ENCODE measurements at regions not wholly inside any gene's neighbourhood (a gene's known extent, or its start where the extent isn't known, plus 50 kb on each side); places are given as distances from the start of the nearest gene placed in this dataset.

DNA sequence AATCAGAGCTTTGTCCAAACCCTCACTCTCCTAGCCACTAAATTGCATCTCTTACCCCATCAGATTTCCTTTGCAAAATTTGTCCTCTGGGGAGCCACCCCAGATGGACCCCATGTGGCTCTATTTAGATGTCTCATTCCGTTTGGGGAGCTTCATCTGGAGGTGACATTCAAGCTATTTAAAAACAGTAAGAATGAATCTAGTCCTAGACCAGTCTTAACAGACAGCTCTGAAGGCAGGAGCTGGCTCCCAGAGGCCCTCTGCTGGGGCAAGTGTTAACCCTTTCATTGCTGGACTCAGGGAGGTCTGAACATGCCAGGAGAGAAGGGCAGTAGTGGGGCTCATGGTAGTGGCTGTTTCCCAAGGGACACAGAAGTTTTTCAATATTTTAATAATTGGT lies 59.2 kb downstream of the RPL37A start:
- Histone ChIP-seq H3K9ac (ENCODE audit: low read length) (no peak overlapping the region), H3K9me3 (ENCODE audit: low read length) (no peaks in the 10 kb centered on the region), H3K79me2 (ENCODE audit: low read length) (no peaks in the 10 kb centered on the region), H3K9me2 (replicated peaks; ENCODE audit: low read length) (no peaks in the 10 kb centered on the region), H3K36me3 (ENCODE audit: low read depth, low read length) (no peaks in the 10 kb centered on the region), H2AFZ (ENCODE audit: low read length) (no peak overlapping the region), H3K4me2 (ENCODE audit: low read length) (no peak overlapping the region), H3K27me3 (ENCODE audit: low read length) (no peaks in the 10 kb centered on the region), H3K4me3 (ENCODE audit: low read length) (no peak overlapping the region), H3F3A (ENCODE audit: low read length, unreplicated experiment) (no peaks in the 10 kb centered on the region), H3K27ac (ENCODE audit: low read length) (no peak overlapping the region), H4K20me1 (ENCODE audit: low read length) (no peaks in the 10 kb centered on the region), H3K4me1 (ENCODE audit: insufficient read depth, low read length) (peaks cover 16% of the 10 kb centered on the region; the same call in 1 of the 2 replicates)
- CTCF ChIA-PET, result no interaction called here
- POLR2A ChIA-PET (ENCODE audit: unreplicated experiment), result no interaction called here
- no peak for ATAC-seq
- BruUV-seq (replicated peaks), result no TSS peak
- intact Hi-C loops (cut with micrococcal nuclease), result no loop called here
- TF ChIP-seq EZH2 (IDR thresholded peaks at IDR 0.05; ENCODE audit: low read length, unreplicated experiment), result no peak
- TF ChIP-seq, protein P1, sequence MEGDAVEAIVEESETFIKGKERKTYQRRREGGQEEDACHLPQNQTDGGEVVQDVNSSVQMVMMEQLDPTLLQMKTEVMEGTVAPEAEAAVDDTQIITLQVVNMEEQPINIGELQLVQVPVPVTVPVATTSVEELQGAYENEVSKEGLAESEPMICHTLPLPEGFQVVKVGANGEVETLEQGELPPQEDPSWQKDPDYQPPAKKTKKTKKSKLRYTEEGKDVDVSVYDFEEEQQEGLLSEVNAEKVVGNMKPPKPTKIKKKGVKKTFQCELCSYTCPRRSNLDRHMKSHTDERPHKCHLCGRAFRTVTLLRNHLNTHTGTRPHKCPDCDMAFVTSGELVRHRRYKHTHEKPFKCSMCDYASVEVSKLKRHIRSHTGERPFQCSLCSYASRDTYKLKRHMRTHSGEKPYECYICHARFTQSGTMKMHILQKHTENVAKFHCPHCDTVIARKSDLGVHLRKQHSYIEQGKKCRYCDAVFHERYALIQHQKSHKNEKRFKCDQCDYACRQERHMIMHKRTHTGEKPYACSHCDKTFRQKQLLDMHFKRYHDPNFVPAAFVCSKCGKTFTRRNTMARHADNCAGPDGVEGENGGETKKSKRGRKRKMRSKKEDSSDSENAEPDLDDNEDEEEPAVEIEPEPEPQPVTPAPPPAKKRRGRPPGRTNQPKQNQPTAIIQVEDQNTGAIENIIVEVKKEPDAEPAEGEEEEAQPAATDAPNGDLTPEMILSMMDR (conservative IDR thresholded peaks at IDR 0.05; ENCODE audit: low read depth, low read length), result no peak
- no peak for TF ChIP-seq EZH2phosphoT487 (IDR thresholded peaks at IDR 0.05; ENCODE audit: borderline replicate concordance, low read length)
- DNase-seq, result no peak

DNA sequence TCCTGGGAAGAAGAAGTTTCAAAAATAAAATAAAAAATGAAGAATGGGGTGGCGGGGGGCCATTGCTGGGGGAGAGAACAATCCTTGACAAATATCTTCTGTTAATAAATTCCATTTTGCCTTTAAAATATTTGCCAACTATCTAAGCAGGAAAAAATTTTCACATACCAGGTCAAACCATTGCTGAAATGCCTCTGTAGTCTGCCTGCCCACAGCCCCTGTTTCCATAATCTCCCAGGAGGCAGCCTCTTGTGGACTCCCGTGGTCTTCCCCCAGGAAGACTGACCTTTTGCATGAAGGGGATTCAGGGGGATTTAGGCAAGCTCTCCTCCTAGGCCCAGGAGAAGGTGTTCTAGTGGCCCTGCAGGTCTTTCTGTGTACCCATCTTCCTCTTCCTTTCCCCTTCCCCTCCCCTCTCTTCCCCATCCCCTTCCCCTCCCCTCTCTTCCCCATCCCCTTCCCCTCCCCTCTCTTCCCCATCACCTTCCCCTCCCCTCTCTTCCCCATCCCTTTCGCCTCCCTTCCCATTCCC lies 61.0 kb downstream of the RPL37A start:
- CTCF ChIA-PET, result no interaction called here

DNA sequence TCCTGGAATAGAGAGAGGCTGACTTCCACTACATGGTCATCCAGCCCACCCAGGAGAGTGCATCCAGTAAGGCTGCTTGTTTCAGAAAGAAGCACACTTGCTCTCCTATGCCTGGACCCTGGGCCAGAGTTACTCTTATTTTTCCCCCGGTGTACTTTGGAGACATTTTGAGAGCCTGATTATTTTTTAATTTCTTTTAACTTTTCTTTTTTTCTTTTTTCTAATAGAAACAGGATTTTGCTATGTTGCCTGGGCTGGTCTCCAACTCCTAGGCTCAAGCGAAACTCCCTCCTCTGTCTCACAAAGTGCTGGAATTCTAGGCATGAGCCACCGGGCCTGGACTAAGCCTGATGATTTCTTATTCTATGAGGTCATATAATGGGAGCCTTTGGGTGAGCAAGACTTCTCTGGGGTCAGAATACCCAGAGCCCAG lies 62.2 kb downstream of the RPL37A start:
- no peak overlapping the region for H3K4me3 ChIP-seq (ENCODE audit: low read length)
- ChIA-PET CTCF (no interaction called here), POLR2A (ENCODE audit: unreplicated experiment) (no interaction called here)
- H3K79me2 ChIP-seq (ENCODE audit: low read length), result no peaks in the 10 kb centered on the region
- no peaks in the 10 kb centered on the region for H3K36me3 ChIP-seq (ENCODE audit: low read depth, low read length)
- H3K27ac ChIP-seq (ENCODE audit: low read length), result no peak overlapping the region
- intact Hi-C loops (cut with micrococcal nuclease), result no loop called here
- H3K9me3 ChIP-seq (ENCODE audit: low read length), result no peaks in the 10 kb centered on the region
- no peak for TF ChIP-seq EZH2phosphoT487 (IDR thresholded peaks at IDR 0.05; ENCODE audit: borderline replicate concordance, low read length)
- no peaks in the 10 kb centered on the region for H3K4me1 ChIP-seq (ENCODE audit: insufficient read depth, low read length)
- H4K20me1 ChIP-seq (ENCODE audit: low read length), result no peaks in the 10 kb centered on the region
- no TSS peak for BruUV-seq (replicated peaks)
- H3K4me2 ChIP-seq (ENCODE audit: low read length), result no peak overlapping the region
- H3F3A ChIP-seq (ENCODE audit: low read length, unreplicated experiment), result no peaks in the 10 kb centered on the region
- DNase-seq (no peak), ATAC-seq (no peak)
- H3K9ac ChIP-seq (ENCODE audit: low read length), result no peak overlapping the region
- H3K9me2 ChIP-seq (replicated peaks; ENCODE audit: low read length), result no peaks in the 10 kb centered on the region
- no peaks in the 10 kb centered on the region for H3K27me3 ChIP-seq (ENCODE audit: low read length)
- H2AFZ ChIP-seq (ENCODE audit: low read length), result no peak overlapping the region

More for the DNA sequence above, 61.0 kb downstream of the RPL37A start:
- Histone ChIP-seq H3K27ac (ENCODE audit: low read length) (no peak overlapping the region), H3K36me3 (ENCODE audit: low read depth, low read length) (no peaks in the 10 kb centered on the region), H3K4me1 (ENCODE audit: insufficient read depth, low read length) (peaks cover 9% of the 10 kb centered on the region; the same call in 1 of the 2 replicates), H3K9me3 (ENCODE audit: low read length) (no peaks in the 10 kb centered on the region), H3K9me2 (replicated peaks; ENCODE audit: low read length) (no peaks in the 10 kb centered on the region), H2AFZ (ENCODE audit: low read length) (no peak overlapping the region), H3K9ac (ENCODE audit: low read length) (no peak overlapping the region), H3K4me3 (ENCODE audit: low read length) (no peak overlapping the region), H3K27me3 (ENCODE audit: low read length) (no peaks in the 10 kb centered on the region), H4K20me1 (ENCODE audit: low read length) (no peaks in the 10 kb centered on the region), H3K4me2 (ENCODE audit: low read length) (no peak overlapping the region), H3K79me2 (ENCODE audit: low read length) (no peaks in the 10 kb centered on the region), H3F3A (ENCODE audit: low read length, unreplicated experiment) (no peaks in the 10 kb centered on the region)
- ATAC-seq (no peak), DNase-seq (no peak)
- POLR2A ChIA-PET (ENCODE audit: unreplicated experiment), result no interaction called here
- no peak for TF ChIP-seq EZH2phosphoT487 (IDR thresholded peaks at IDR 0.05; ENCODE audit: borderline replicate concordance, low read length)
- BruUV-seq (replicated peaks), result no TSS peak
- intact Hi-C loops (cut with micrococcal nuclease), result no loop called here
